ENCODE measurements at regions not wholly inside any gene's neighbourhood (a gene's known extent, or its start where the extent isn't known, plus 50 kb on each side); places are given as distances from the start of the nearest gene placed in this dataset.

DNA sequence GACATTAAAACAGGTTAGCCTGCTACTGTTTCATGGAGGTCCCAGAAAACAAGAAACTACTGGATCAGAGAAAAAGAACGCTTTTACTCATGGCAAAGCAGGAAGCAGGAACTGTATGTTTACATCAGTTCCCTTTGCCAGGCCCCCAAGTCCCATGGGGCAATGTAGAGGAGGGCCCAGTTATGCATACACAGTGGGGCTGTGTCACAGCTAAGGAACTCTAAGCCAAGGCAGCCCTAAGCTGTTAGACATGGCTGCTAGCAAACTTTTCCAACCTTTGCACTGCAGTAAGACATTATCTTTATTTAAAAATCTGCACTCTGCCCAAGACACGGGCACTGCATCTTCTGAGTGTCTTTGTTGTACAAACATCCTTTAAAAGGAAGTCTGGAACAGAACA, 975.8 kb downstream of the C4orf33 start:
- Histone ChIP-seq H3K36me3 (ENCODE audit: insufficient read depth, low read length) (no peaks in the 10 kb centered on the region), H3K9ac (ENCODE audit: low read depth, low read length) (no peak overlapping the region), H2AFZ (ENCODE audit: low read depth, low read length) (peak overlapping the region; percentile 71), H4K20me1 (ENCODE audit: insufficient read depth, low read length) (no peaks in the 10 kb centered on the region), H3K4me3 (ENCODE audit: low read depth in 1 of 2, low read length in 2 of 2) (no peak overlapping the region), H3K27me3 (ENCODE audit: insufficient read depth, low read length, poor library complexity) (no peaks in the 10 kb centered on the region), H3K27ac (ENCODE audit: low read length) (no peak overlapping the region), H3K4me1 (ENCODE audit: insufficient read depth, low read length) (peaks cover 5% of the 10 kb centered on the region), H3K9me3 (ENCODE audit: insufficient read depth, low read length, severe bottlenecking) (no peaks in the 10 kb centered on the region), H3K79me2 (ENCODE audit: insufficient read depth, low read length) (no peaks in the 10 kb centered on the region), H3K4me2 (ENCODE audit: insufficient read depth, low read length) (no peak overlapping the region)
- DNase-seq, result peak; percentile 16
- peak; percentile 60; the same call in 2 of the 3 replicates for ATAC-seq (ENCODE audit: insufficient read depth, low read depth)
- TF ChIP-seq, protein P1, sequence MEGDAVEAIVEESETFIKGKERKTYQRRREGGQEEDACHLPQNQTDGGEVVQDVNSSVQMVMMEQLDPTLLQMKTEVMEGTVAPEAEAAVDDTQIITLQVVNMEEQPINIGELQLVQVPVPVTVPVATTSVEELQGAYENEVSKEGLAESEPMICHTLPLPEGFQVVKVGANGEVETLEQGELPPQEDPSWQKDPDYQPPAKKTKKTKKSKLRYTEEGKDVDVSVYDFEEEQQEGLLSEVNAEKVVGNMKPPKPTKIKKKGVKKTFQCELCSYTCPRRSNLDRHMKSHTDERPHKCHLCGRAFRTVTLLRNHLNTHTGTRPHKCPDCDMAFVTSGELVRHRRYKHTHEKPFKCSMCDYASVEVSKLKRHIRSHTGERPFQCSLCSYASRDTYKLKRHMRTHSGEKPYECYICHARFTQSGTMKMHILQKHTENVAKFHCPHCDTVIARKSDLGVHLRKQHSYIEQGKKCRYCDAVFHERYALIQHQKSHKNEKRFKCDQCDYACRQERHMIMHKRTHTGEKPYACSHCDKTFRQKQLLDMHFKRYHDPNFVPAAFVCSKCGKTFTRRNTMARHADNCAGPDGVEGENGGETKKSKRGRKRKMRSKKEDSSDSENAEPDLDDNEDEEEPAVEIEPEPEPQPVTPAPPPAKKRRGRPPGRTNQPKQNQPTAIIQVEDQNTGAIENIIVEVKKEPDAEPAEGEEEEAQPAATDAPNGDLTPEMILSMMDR (IDR thresholded peaks at IDR 0.05; ENCODE audit: borderline replicate concordance, extremely low read depth, low read length, poor library complexity, severe bottlenecking), result no peak
- TF ChIP-seq EZH2 (IDR thresholded peaks at IDR 0.05; ENCODE audit: borderline replicate concordance, low read depth, low read length, severe bottlenecking), result no peak

DNA sequence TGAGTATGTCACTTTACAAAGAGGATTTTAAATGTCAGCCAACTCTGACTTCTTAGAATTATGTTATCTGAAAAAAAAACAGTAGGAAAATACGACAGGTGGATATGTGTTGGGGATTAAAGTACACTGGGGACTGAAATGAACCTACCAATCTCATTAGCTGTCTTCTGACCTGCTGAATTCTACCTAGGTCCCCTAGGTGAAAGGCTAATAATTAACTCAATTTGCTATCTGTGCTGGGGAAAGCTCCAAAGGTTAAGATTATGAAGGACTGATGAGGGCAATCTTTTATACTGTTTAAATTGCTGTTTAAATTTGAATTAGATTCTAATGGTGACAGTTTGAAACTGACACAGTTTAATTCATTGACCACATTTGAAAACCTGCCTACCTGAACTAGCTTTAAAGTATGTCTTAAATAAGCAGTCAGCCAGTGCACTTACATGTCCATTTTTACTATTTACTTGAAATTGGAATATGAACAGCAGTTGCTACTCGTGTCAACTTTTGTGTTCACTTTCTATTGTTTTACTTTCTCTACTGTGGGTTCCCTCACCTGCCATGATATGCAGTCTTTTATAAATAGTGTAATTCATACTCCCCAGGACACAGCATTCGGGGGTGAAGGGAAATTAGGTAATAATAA, 977.3 kb downstream of the C4orf33 start:
- no peak overlapping the region for H3K9ac ChIP-seq (ENCODE audit: low read depth, low read length)
- no peak for DNase-seq
- no peaks in the 10 kb centered on the region for H3K27me3 ChIP-seq (ENCODE audit: insufficient read depth, low read length, poor library complexity)
- H3K4me2 ChIP-seq (ENCODE audit: insufficient read depth, low read length), result no peak overlapping the region
- H3K4me3 ChIP-seq (ENCODE audit: low read depth in 1 of 2, low read length in 2 of 2), result no peak overlapping the region
- H3K79me2 ChIP-seq (ENCODE audit: insufficient read depth, low read length), result no peaks in the 10 kb centered on the region
- peaks cover 8% of the 10 kb centered on the region for H3K4me1 ChIP-seq (ENCODE audit: insufficient read depth, low read length)
- H2AFZ ChIP-seq (ENCODE audit: low read depth, low read length), result no peak overlapping the region
- no peak for TF ChIP-seq EZH2 (IDR thresholded peaks at IDR 0.05; ENCODE audit: borderline replicate concordance, low read depth, low read length, severe bottlenecking)
- TF ChIP-seq, protein P1 (IDR thresholded peaks at IDR 0.05; ENCODE audit: borderline replicate concordance, extremely low read depth, low read length, poor library complexity, severe bottlenecking), result no peak
- no peak for ATAC-seq (ENCODE audit: insufficient read depth, low read depth)
- no peak overlapping the region for H3K27ac ChIP-seq (ENCODE audit: low read length)
- no peaks in the 10 kb centered on the region for H3K9me3 ChIP-seq (ENCODE audit: insufficient read depth, low read length, severe bottlenecking)
- H3K36me3 ChIP-seq (ENCODE audit: insufficient read depth, low read length), result no peaks in the 10 kb centered on the region
- no peaks in the 10 kb centered on the region for H4K20me1 ChIP-seq (ENCODE audit: insufficient read depth, low read length)

DNA sequence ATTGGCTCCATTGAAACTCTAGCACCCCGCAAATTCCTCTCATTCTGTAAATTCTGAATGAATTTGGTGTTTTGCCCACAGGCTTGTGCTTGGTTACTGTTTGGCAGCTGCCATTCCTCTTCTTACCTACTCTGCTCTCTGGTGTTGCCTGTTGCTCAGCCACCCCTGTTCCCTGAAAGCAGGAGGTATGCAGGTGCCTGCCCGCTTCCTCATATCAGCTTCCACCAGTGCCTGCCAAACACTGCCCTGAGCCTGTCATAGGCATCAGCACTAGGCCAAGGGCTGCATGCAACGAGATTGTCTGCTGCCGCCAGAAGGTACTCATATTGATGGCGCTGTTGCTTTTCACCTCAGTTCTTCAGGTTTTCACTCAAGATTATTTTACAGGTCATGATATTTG, 978.1 kb downstream of the C4orf33 start:
- TF ChIP-seq, protein P1 (IDR thresholded peaks at IDR 0.05; ENCODE audit: borderline replicate concordance, extremely low read depth, low read length, poor library complexity, severe bottlenecking), result no peak
- no peak for TF ChIP-seq EZH2 (IDR thresholded peaks at IDR 0.05; ENCODE audit: borderline replicate concordance, low read depth, low read length, severe bottlenecking)
- DNase-seq, result no peak
- no peaks in the 10 kb centered on the region for H3K9me3 ChIP-seq (ENCODE audit: insufficient read depth, low read length, severe bottlenecking)

More for the DNA sequence above, 978.1 kb downstream of the C4orf33 start:
- no peak for ATAC-seq (ENCODE audit: insufficient read depth, low read depth)
- H3K36me3 ChIP-seq (ENCODE audit: insufficient read depth, low read length), result no peaks in the 10 kb centered on the region
- H4K20me1 ChIP-seq (ENCODE audit: insufficient read depth, low read length), result no peaks in the 10 kb centered on the region
- no peak overlapping the region for H3K27ac ChIP-seq (ENCODE audit: low read length)
- no peaks in the 10 kb centered on the region for H3K27me3 ChIP-seq (ENCODE audit: insufficient read depth, low read length, poor library complexity)
- H3K79me2 ChIP-seq (ENCODE audit: insufficient read depth, low read length), result no peaks in the 10 kb centered on the region
- no peak overlapping the region for H2AFZ ChIP-seq (ENCODE audit: low read depth, low read length)
- no peak overlapping the region for H3K4me3 ChIP-seq (ENCODE audit: low read depth in 1 of 2, low read length in 2 of 2)
- H3K4me2 ChIP-seq (ENCODE audit: insufficient read depth, low read length), result no peak overlapping the region
- H3K9ac ChIP-seq (ENCODE audit: low read depth, low read length), result no peak overlapping the region
- H3K4me1 ChIP-seq (ENCODE audit: insufficient read depth, low read length), result peaks cover 8% of the 10 kb centered on the region

Data from DND-41 (cell line).